ENCODE measurements at regions not wholly inside any gene's neighbourhood (a gene's known extent, or its start where the extent isn't known, plus 50 kb on each side); places are given as distances from the start of the nearest gene placed in this dataset.

- TF ChIP-seq CTCF (conservative IDR thresholded peaks at IDR 0.05) (no peak), EZH2 (IDR thresholded peaks at IDR 0.05; ENCODE audit: low read depth) (no peak; the same call in 1 of the 2 replicates)
- Histone ChIP-seq H3K27me3 (ENCODE audit: insufficient read depth, low read depth) (peaks cover 72% of the 10 kb centered on the region), H3K79me2 (ENCODE audit: low read depth) (no peaks in the 10 kb centered on the region), H3K27ac (no peak overlapping the region), H4K20me1 (ENCODE audit: insufficient read depth) (no peaks in the 10 kb centered on the region), H3K9me2 (ENCODE audit: insufficient read depth) (no peaks in the 10 kb centered on the region), H3K4me1 (replicated peaks; ENCODE audit: insufficient read depth) (no peaks in the 10 kb centered on the region), H3K4me3 (no peak overlapping the region), H3K4me2 (no peak overlapping the region), H2AFZ (no peak overlapping the region), H3F3A (ENCODE audit: insufficient read depth, low read depth) (no peaks in the 10 kb centered on the region), H3K36me3 (ENCODE audit: low read depth) (no peaks in the 10 kb centered on the region), H3K9me3 (ENCODE audit: insufficient read depth, low read depth) (no peaks in the 10 kb centered on the region)
- intact Hi-C loops (cut with micrococcal nuclease; ENCODE audit: unreplicated experiment): no loop called here
- ChIA-PET CTCF (no interaction called here), POLR2A (ENCODE audit: unreplicated experiment) (no interaction called here)
- DNase-seq: no peak
- BruUV-seq (replicated peaks): no TSS peak
Measured at GRCh38 chr19:30235946-30236345, 136.2 kb upstream of the ZNF536 start.

- TF ChIP-seq EZH2 (IDR thresholded peaks at IDR 0.05; ENCODE audit: low read depth): no peak
- TF ChIP-seq CTCF (conservative IDR thresholded peaks at IDR 0.05): no peak
- H3K4me2 ChIP-seq: no peak overlapping the region
- H3K27me3 ChIP-seq (ENCODE audit: insufficient read depth, low read depth): peaks cover 72% of the 10 kb centered on the region
- H2AFZ ChIP-seq: no peak overlapping the region
- no peaks in the 10 kb centered on the region for H3K4me1 ChIP-seq (replicated peaks; ENCODE audit: insufficient read depth)
- ChIA-PET POLR2A (ENCODE audit: unreplicated experiment) (no interaction called here), CTCF (interaction anchor here (0.6 kb wide), 1 partner anchor 1357 kb away, joined by 6 read pairs; no protein-coding TSS in a partner anchor)
- DNase-seq: no peak
- H3K27ac ChIP-seq: no peak overlapping the region
- intact Hi-C loops (cut with micrococcal nuclease; ENCODE audit: unreplicated experiment): no loop called here
- no peak overlapping the region for H3K4me3 ChIP-seq
- no peaks in the 10 kb centered on the region for H3K9me2 ChIP-seq (ENCODE audit: insufficient read depth)
- no TSS peak for BruUV-seq (replicated peaks)
- H3K9me3 ChIP-seq (ENCODE audit: insufficient read depth, low read depth): no peaks in the 10 kb centered on the region
- no peaks in the 10 kb centered on the region for H4K20me1 ChIP-seq (ENCODE audit: insufficient read depth)
- H3K36me3 ChIP-seq (ENCODE audit: low read depth): no peaks in the 10 kb centered on the region
- H3F3A ChIP-seq (ENCODE audit: insufficient read depth, low read depth): no peaks in the 10 kb centered on the region
- H3K79me2 ChIP-seq (ENCODE audit: low read depth): no peaks in the 10 kb centered on the region
Measured at GRCh38 chr19:30236587-30236986, 135.6 kb upstream of the ZNF536 start.

- no peak overlapping the region for H3K4me3 ChIP-seq
- no peaks in the 10 kb centered on the region for H3K79me2 ChIP-seq (ENCODE audit: low read depth)
- DNase-seq: no peak
- POLR2A ChIA-PET (ENCODE audit: unreplicated experiment): no interaction called here
- CTCF ChIA-PET: no interaction called here
- no peaks in the 10 kb centered on the region for H3K36me3 ChIP-seq (ENCODE audit: low read depth)
- no peak overlapping the region for H3K27ac ChIP-seq
- intact Hi-C loops (cut with micrococcal nuclease; ENCODE audit: unreplicated experiment): no loop called here
- no peak overlapping the region for H2AFZ ChIP-seq
- H3K4me2 ChIP-seq: no peak overlapping the region
- H3K27me3 ChIP-seq (ENCODE audit: insufficient read depth, low read depth): peaks cover 72% of the 10 kb centered on the region
- H3K9me2 ChIP-seq (ENCODE audit: insufficient read depth): no peaks in the 10 kb centered on the region
- TF ChIP-seq CTCF (conservative IDR thresholded peaks at IDR 0.05): no peak
- TF ChIP-seq EZH2 (IDR thresholded peaks at IDR 0.05; ENCODE audit: low read depth): no peak
- no peaks in the 10 kb centered on the region for H4K20me1 ChIP-seq (ENCODE audit: insufficient read depth)
- H3K9me3 ChIP-seq (ENCODE audit: insufficient read depth, low read depth): no peaks in the 10 kb centered on the region
- no peaks in the 10 kb centered on the region for H3F3A ChIP-seq (ENCODE audit: insufficient read depth, low read depth)
- H3K4me1 ChIP-seq (replicated peaks; ENCODE audit: insufficient read depth): no peaks in the 10 kb centered on the region
- no TSS peak for BruUV-seq (replicated peaks)
Measured at GRCh38 chr19:30237140-30237539, 135.0 kb upstream of the ZNF536 start.
